ENCODE measurements at regions not wholly inside any gene's neighbourhood (a gene's known extent, or its start where the extent isn't known, plus 50 kb on each side); places are given as distances from the start of the nearest gene placed in this dataset.

DNA sequence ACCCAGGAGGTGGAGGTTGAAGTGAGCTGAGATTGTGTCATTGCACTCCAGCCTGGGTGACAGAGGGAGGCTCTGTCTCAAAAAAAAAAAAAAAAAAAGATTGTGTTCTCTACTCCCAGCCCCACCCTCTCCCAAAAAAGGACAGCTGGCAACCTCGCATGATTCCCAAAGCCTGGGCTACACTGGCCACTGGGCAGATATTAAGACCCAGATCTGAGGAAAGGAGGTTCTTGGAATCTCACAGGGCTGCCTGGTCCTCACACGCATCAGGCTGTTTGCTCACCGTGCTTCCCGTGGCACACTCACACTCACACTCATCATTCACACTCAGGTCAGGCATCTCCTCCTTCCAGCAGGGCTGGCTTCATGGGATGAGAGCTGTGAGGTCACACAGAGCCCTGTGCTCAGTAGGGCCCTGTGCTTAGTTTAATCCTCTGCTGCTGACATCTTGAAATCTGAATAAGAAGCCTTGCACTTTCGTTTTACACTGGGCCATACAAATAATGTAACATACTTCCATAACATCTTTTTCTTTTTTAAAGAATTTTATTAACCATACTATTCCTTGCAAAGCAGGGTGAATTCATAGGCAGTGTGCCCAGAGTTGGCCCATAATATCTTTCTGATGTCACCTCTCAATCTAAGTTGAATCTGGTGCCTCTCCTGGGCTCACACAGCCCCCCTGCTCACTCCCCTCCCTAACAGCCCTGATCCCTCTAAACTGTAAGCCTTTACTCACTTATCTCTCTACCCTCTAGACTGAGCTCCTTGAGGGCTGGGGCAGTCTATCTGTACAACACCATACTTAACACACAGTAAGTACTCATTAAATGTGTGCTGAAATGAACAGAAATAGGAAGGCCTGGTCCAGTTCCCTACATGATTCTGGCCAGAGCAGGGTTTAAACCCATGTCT, 50.2 kb upstream of the C15orf39 start:
- TF ChIP-seq, protein P1, sequence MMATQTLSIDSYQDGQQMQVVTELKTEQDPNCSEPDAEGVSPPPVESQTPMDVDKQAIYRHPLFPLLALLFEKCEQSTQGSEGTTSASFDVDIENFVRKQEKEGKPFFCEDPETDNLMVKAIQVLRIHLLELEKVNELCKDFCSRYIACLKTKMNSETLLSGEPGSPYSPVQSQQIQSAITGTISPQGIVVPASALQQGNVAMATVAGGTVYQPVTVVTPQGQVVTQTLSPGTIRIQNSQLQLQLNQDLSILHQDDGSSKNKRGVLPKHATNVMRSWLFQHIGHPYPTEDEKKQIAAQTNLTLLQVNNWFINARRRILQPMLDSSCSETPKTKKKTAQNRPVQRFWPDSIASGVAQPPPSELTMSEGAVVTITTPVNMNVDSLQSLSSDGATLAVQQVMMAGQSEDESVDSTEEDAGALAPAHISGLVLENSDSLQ (IDR thresholded peaks at IDR 0.05) = no peak
- TF ChIP-seq SUZ12 (IDR thresholded peaks at IDR 0.05) (no peak), ELF4 (IDR thresholded peaks at IDR 0.05) (no peak), ZNF384 (IDR thresholded peaks at IDR 0.05) (no peak), HDGF (IDR thresholded peaks at IDR 0.05; ENCODE audit: borderline replicate concordance) (no peak), CTBP1 (IDR thresholded peaks at IDR 0.05; ENCODE audit: borderline replicate concordance) (no peak), SP1 (IDR thresholded peaks at IDR 0.05) (no peak), FOXM1 (IDR thresholded peaks at IDR 0.05; ENCODE audit: borderline replicate concordance) (no peak), FOXA1 (IDR thresholded peaks at IDR 0.05) (no peak), FOXK2 (IDR thresholded peaks at IDR 0.05) (no peak)

Data from HEK293T (cell line).